ENCODE measurements at regions not wholly inside any gene's neighbourhood (a gene's known extent, or its start where the extent isn't known, plus 50 kb on each side); places are given as distances from the start of the nearest gene placed in this dataset.

DNA sequence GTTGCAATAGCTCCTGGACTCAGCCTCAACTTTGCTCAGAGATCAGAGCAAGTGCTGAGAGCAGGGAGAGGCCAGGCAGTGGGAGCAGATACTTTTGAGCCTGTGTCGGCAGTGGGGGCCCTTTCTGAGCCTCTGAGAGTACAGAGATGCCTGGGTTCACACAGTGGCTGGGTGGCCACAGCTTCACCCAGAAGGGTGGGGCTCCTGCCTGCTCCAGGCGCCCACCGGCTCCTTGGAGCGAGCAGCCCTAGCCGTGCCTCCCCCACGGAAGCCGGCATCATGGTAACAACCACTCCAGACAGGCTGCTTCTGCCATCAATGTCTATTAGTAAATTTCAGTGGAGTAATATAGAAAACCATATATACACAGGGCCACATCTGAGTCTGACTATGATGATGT lies 619.2 kb upstream of the SETBP1 start:
- TF ChIP-seq ZNF23 (tag by site-specific recombination; IDR thresholded peaks at IDR 0.05; ENCODE audit: borderline replicate concordance) (no peak), ZNF785 (tag by site-specific recombination; IDR thresholded peaks at IDR 0.05) (no peak), ZNF292 (tag by site-specific recombination; IDR thresholded peaks at IDR 0.05; ENCODE audit: borderline replicate concordance, low read depth) (no peak), ZBTB48 (tag by site-specific recombination; IDR thresholded peaks at IDR 0.05) (no peak), KLF16 (tag by site-specific recombination; IDR thresholded peaks at IDR 0.05) (no peak), BCL11A (tag by site-specific recombination; IDR thresholded peaks at IDR 0.05; ENCODE audit: low read depth) (no peak), ZNF133 (tag by site-specific recombination; IDR thresholded peaks at IDR 0.05) (no peak), ZNF155 (tag by site-specific recombination; IDR thresholded peaks at IDR 0.05) (no peak), ZEB2 (tag by site-specific recombination; IDR thresholded peaks at IDR 0.05) (no peak), ZNF629 (tag by site-specific recombination; IDR thresholded peaks at IDR 0.05) (no peak), ZNF157 (tag by site-specific recombination; IDR thresholded peaks at IDR 0.05) (no peak)
- TF ChIP-seq, protein P1, sequence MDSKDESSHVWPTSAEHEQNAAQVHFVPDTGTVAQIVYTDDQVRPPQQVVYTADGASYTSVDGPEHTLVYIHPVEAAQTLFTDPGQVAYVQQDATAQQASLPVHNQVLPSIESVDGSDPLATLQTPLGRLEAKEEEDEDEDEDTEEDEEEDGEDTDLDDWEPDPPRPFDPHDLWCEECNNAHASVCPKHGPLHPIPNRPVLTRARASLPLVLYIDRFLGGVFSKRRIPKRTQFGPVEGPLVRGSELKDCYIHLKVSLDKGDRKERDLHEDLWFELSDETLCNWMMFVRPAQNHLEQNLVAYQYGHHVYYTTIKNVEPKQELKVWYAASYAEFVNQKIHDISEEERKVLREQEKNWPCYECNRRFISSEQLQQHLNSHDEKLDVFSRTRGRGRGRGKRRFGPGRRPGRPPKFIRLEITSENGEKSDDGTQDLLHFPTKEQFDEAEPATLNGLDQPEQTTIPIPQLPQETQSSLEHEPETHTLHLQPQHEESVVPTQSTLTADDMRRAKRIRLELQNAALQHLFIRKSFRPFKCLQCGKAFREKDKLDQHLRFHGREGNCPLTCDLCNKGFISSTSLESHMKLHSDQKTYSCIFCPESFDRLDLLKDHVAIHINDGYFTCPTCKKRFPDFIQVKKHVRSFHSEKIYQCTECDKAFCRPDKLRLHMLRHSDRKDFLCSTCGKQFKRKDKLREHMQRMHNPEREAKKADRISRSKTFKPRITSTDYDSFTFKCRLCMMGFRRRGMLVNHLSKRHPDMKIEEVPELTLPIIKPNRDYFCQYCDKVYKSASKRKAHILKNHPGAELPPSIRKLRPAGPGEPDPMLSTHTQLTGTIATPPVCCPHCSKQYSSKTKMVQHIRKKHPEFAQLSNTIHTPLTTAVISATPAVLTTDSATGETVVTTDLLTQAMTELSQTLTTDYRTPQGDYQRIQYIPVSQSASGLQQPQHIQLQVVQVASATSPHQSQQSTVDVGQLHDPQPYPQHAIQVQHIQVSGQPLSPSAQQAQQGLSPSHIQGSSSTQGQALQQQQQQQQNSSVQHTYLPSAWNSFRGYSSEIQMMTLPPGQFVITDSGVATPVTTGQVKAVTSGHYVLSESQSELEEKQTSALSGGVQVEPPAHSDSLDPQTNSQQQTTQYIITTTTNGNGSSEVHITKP (tag by site-specific recombination; IDR thresholded peaks at IDR 0.05), result no peak
- TF ChIP-seq, protein P2, sequence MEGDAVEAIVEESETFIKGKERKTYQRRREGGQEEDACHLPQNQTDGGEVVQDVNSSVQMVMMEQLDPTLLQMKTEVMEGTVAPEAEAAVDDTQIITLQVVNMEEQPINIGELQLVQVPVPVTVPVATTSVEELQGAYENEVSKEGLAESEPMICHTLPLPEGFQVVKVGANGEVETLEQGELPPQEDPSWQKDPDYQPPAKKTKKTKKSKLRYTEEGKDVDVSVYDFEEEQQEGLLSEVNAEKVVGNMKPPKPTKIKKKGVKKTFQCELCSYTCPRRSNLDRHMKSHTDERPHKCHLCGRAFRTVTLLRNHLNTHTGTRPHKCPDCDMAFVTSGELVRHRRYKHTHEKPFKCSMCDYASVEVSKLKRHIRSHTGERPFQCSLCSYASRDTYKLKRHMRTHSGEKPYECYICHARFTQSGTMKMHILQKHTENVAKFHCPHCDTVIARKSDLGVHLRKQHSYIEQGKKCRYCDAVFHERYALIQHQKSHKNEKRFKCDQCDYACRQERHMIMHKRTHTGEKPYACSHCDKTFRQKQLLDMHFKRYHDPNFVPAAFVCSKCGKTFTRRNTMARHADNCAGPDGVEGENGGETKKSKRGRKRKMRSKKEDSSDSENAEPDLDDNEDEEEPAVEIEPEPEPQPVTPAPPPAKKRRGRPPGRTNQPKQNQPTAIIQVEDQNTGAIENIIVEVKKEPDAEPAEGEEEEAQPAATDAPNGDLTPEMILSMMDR (tag by site-specific recombination; IDR thresholded peaks at IDR 0.05), result no peak

Measured in HEK293 (cell line).